H1 (cell line): ENCODE measurements at regions not wholly inside any gene's neighbourhood (a gene's known extent, or its start where the extent isn't known, plus 50 kb on each side); places are given as distances from the start of the nearest gene placed in this dataset.

Source experiments
- CTCF ChIP-seq, 3 experiments: IDR thresholded peaks; 1 replicate in 2 of 3; 2 replicates in 1 of 3; pipeline versions ENCODE4 v1.5.1 to v1.6.1; 2011; ENCODE audit warnings: low read length in 3 of 3, mild to moderate bottlenecking in 3 of 3, inconsistent platforms in 2 of 3, low read depth in 1 of 3, moderate library complexity in 1 of 3; ENCODE audit not compliant: insufficient read depth in 1 of 3; ENCODE audit errors: control extremely low read depth in 1 of 3
- EZH2 ChIP-seq: fragments of 200-600 bp; sonication (generic); IDR thresholded peaks from 2 replicates; pipeline ENCODE4 v1.7.1; 2012; ENCODE audit warnings: low read depth, mild to moderate bottlenecking, moderate library complexity, low read length, inconsistent platforms; ENCODE audit not compliant: severe bottlenecking
- POLR2A ChIP-seq, 2 experiments: IDR thresholded peaks; 1 replicate in 1 of 2; 2 replicates in 1 of 2; pipeline ENCODE4 v1.6.1; 2011; ENCODE audit warnings: low read depth in 2 of 2, low read length in 2 of 2, mild to moderate bottlenecking in 2 of 2; ENCODE audit errors: control extremely low read depth in 1 of 2
- RAD21 ChIP-seq, 2 experiments: IDR thresholded peaks in 1 of 2; conservative IDR thresholded peaks in 1 of 2; 2 replicates each; pipeline ENCODE4 v1.6.1; 2011; ENCODE audit warnings: low read depth in 2 of 2, low read length in 2 of 2, improper control_type of control experiment in 1 of 2, inconsistent platforms in 1 of 2, mild to moderate bottlenecking in 1 of 2, moderate library complexity in 1 of 2
- TAF7 ChIP-seq: optimal IDR thresholded peaks from 2 replicates; pipeline ENCODE3; 2011; ENCODE audit warnings: low read depth, mild to moderate bottlenecking, inconsistent platforms, low read length, moderate library complexity, borderline replicate concordance

GRCh38 chr3:59698091-59698490 lies 648.3 kb upstream of the CFAP20DC start:
- no peak for TF ChIP-seq CTCF (IDR thresholded peaks at IDR 0.05; ENCODE audit: control extremely low read depth in 1 of 3, insufficient read depth in 1 of 3, low read depth in 1 of 3, low read length in 3 of 3)
- TF ChIP-seq TAF7: no peak
- no peak for TF ChIP-seq POLR2A (IDR thresholded peaks at IDR 0.05; ENCODE audit: control extremely low read depth in 1 of 2, low read depth in 2 of 2, low read length in 2 of 2)
- no peak for TF ChIP-seq RAD21 (IDR thresholded peaks at IDR 0.05 in 1 of 2, conservative IDR thresholded peaks at IDR 0.05 in 1 of 2; ENCODE audit: low read depth in 2 of 2, low read length in 2 of 2)
- TF ChIP-seq EZH2: no peak
